ENCODE measurements at regions not wholly inside any gene's neighbourhood (a gene's known extent, or its start where the extent isn't known, plus 50 kb on each side); places are given as distances from the start of the nearest gene placed in this dataset.
"Not testable (repeated sequence)": the region's sequence is repeated elsewhere in the genome, so short reads cannot be mapped to it uniquely, and the experiment has no call there.

- Histone ChIP-seq H3K27me3 (ENCODE audit: insufficient read depth, low read depth) (no peaks in the 10 kb centered on the region), H3K4me2 (no peak overlapping the region), H3K79me2 (ENCODE audit: insufficient read depth, low read depth) (no peaks in the 10 kb centered on the region), H3K4me1 (ENCODE audit: low read depth, poor library complexity, severe bottlenecking) (no peaks in the 10 kb centered on the region), H3K36me3 (ENCODE audit: insufficient read depth) (no peaks in the 10 kb centered on the region), H3K27ac (no peak overlapping the region), H2AFZ (ENCODE audit: low read depth) (no peak overlapping the region), H4K20me1 (ENCODE audit: insufficient read depth) (no peaks in the 10 kb centered on the region), H3K9ac (no peak overlapping the region), H3K4me3 (IDR thresholded peaks at IDR 0.05; ENCODE audit: insufficient read depth, low read depth, low read length) (no peak overlapping the region)
- TF ChIP-seq CTCF (conservative IDR thresholded peaks at IDR 0.05; ENCODE audit: low read depth, low read length): no peak
These were observed 608.6 kb upstream of the ADGRB3 start for GRCh38 chr6:68026483-68026882.

GRCh38 chr6:68025764-68026163 lies 609.3 kb upstream of the ADGRB3 start:
- no peak for TF ChIP-seq CTCF (conservative IDR thresholded peaks at IDR 0.05; ENCODE audit: low read depth, low read length)
- H3K36me3 ChIP-seq (ENCODE audit: insufficient read depth): no peaks in the 10 kb centered on the region
- no peak overlapping the region for H3K9ac ChIP-seq
- no peaks in the 10 kb centered on the region for H3K79me2 ChIP-seq (ENCODE audit: insufficient read depth, low read depth)
- no peaks in the 10 kb centered on the region for H3K27me3 ChIP-seq (ENCODE audit: insufficient read depth, low read depth)
- no peaks in the 10 kb centered on the region for H4K20me1 ChIP-seq (ENCODE audit: insufficient read depth)
- no peak overlapping the region for H2AFZ ChIP-seq (ENCODE audit: low read depth)
- no peak overlapping the region for H3K27ac ChIP-seq
- H3K4me3 ChIP-seq (IDR thresholded peaks at IDR 0.05; ENCODE audit: insufficient read depth, low read depth, low read length): no peak overlapping the region
- H3K4me1 ChIP-seq (ENCODE audit: low read depth, poor library complexity, severe bottlenecking): no peaks in the 10 kb centered on the region
- H3K4me2 ChIP-seq: no peak overlapping the region

- no peak overlapping the region for H2AFZ ChIP-seq (ENCODE audit: low read depth)
These were observed 610.4 kb upstream of the ADGRB3 start for GRCh38 chr6:68024570-68025269.

GRCh38 chr6:68022968-68023367 lies 612.1 kb upstream of the ADGRB3 start:
- not testable (repeated sequence) for H2AFZ ChIP-seq (ENCODE audit: low read depth); H3K27me3 ChIP-seq (ENCODE audit: insufficient read depth, low read depth); H3K36me3 ChIP-seq (ENCODE audit: insufficient read depth); H4K20me1 ChIP-seq (ENCODE audit: insufficient read depth); H3K79me2 ChIP-seq (ENCODE audit: insufficient read depth, low read depth); H3K4me1 ChIP-seq (ENCODE audit: low read depth, poor library complexity, severe bottlenecking); H3K9ac ChIP-seq; H3K4me2 ChIP-seq; H3K27ac ChIP-seq; H3K4me3 ChIP-seq (IDR thresholded peaks at IDR 0.05; ENCODE audit: insufficient read depth, low read depth, low read length)

More at GRCh38 chr6:68024570-68025269, 610.4 kb upstream of the ADGRB3 start:
- Histone ChIP-seq H3K4me2 (no peak overlapping the region), H3K4me3 (IDR thresholded peaks at IDR 0.05; ENCODE audit: insufficient read depth, low read depth, low read length) (no peak overlapping the region), H3K27me3 (ENCODE audit: insufficient read depth, low read depth) (no peaks in the 10 kb centered on the region), H3K36me3 (ENCODE audit: insufficient read depth) (no peaks in the 10 kb centered on the region), H3K4me1 (ENCODE audit: low read depth, poor library complexity, severe bottlenecking) (no peaks in the 10 kb centered on the region), H3K79me2 (ENCODE audit: insufficient read depth, low read depth) (no peaks in the 10 kb centered on the region), H3K27ac (no peak overlapping the region), H3K9ac (no peak overlapping the region), H4K20me1 (ENCODE audit: insufficient read depth) (no peaks in the 10 kb centered on the region)
- TF ChIP-seq CTCF (conservative IDR thresholded peaks at IDR 0.05; ENCODE audit: low read depth, low read length): no peak

- no peaks in the 10 kb centered on the region for H3K4me1 ChIP-seq (ENCODE audit: low read depth, poor library complexity, severe bottlenecking)
- no peak overlapping the region for H2AFZ ChIP-seq (ENCODE audit: low read depth)
- H3K36me3 ChIP-seq (ENCODE audit: insufficient read depth): no peaks in the 10 kb centered on the region
These were observed 621.1 kb upstream of the ADGRB3 start for GRCh38 chr6:68013780-68014515.

More at GRCh38 chr6:68013780-68014515, 621.1 kb upstream of the ADGRB3 start:
- H3K27ac ChIP-seq: no peak overlapping the region
- H3K79me2 ChIP-seq (ENCODE audit: insufficient read depth, low read depth): no peaks in the 10 kb centered on the region
- H3K27me3 ChIP-seq (ENCODE audit: insufficient read depth, low read depth): no peaks in the 10 kb centered on the region
- H4K20me1 ChIP-seq (ENCODE audit: insufficient read depth): no peaks in the 10 kb centered on the region
- no peak for TF ChIP-seq CTCF (conservative IDR thresholded peaks at IDR 0.05; ENCODE audit: low read depth, low read length)
- no peak overlapping the region for H3K9ac ChIP-seq
- no peak overlapping the region for H3K4me2 ChIP-seq
- no peak overlapping the region for H3K4me3 ChIP-seq (IDR thresholded peaks at IDR 0.05; ENCODE audit: insufficient read depth, low read depth, low read length)
